NCI-H82 (cell line): ENCODE measurements at regions not wholly inside any gene's neighbourhood (a gene's known extent, or its start where the extent isn't known, plus 50 kb on each side); places are given as distances from the start of the nearest gene placed in this dataset.

ENCODE experiments used
- DNase-seq: peaks from one replicate; lab custom pipeline; 2025; lab: John Stamatoyannopoulos, UW

DNA sequence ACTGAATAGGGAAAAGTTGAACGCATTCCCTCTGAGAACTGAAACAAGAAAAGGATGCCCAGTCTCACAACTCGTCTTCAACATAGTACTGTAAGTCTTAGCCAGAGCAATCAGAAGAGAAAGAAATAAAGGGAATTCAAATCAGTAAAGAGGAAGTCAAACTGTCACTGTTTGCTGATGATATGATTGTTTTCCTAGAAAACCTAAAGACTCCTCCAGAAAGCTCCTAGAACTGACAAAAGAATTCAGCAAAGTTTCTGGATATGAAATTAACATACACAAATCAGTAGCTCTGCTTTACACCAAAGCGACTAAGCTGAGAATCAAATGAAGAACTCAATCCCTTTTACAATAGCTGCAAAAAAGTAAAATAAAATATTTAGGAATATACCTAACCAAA lies 471.2 kb upstream of the CNTN5 start:
- DNase-seq, result no peak

- no peak for DNase-seq
Observed at GRCh38 chr11:98559961-98560360, 460.8 kb upstream of the CNTN5 start.

- DNase-seq, result no peak
Observed at GRCh38 chr11:98561252-98561651, 459.5 kb upstream of the CNTN5 start.

GRCh38 chr11:98561877-98562395 lies 458.8 kb upstream of the CNTN5 start:
- DNase-seq, result no peak

DNA sequence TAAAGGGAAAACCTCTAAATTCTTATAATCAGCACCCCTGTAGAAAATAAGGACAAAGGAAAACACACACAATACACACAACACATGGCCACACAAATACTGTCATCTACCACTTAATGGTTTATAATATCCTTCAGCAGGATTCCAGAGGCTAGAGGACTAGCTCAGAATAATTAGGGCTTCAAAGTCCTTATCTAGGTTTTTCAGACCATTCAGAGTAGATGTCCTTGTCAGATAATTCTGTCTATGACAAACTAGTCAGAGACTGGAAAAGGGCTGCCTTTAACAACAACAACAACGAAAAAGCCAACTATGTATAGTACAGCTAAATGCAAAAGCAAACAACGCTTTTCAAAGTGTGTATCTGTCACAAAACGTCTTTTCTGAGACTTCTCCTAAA lies 456.5 kb upstream of the CNTN5 start:
- no peak for DNase-seq

- no peak for DNase-seq
Observed at GRCh38 chr11:98564881-98565280, 455.9 kb upstream of the CNTN5 start.

GRCh38 chr11:98565311-98565710 lies 455.4 kb upstream of the CNTN5 start:
- no peak for DNase-seq

DNA sequence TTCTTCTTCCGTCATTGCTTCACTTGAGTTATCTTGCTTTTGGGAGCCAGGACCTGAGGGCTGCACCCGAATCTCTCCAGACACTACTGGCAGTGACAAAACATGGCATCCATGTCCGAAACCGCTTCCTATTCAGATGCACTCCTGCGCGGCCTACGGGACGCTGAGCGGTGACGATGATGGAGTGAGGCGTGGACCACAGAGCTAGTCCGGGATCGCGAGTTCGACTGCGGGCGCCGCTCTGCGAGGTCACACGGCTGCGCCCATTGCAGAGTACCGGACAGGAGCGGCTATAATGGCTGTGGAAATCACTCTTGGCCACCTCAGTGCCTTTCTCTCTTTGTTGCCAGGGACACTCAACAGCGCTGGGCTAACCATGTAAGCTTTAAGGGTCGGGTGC lies 453.8 kb upstream of the CNTN5 start:
- no peak for DNase-seq

GRCh38 chr11:98568013-98568412 lies 452.7 kb upstream of the CNTN5 start:
- DNase-seq, result peak; percentile 84

DNA sequence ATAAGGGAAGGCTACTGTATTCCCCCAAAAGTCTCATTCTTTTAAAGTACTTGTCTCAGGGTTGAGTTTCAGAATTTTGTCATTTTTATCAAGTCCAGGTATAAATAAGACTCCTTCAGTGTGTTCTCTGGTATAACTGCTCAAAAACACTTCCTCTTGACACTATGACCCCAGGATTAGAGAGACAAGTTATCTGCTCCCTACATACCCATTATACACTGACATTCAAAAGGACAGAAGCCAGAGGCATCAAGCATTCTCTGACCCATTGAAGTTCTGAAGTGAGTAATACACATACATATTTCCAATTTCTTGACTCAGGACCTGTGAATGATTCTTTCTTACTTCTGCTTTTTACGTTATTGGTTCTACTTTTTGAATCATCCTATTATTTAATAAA lies 447.8 kb upstream of the CNTN5 start:
- DNase-seq, result no peak

- no peak for DNase-seq
Observed at GRCh38 chr11:98587884-98588283, 432.9 kb upstream of the CNTN5 start.

DNA sequence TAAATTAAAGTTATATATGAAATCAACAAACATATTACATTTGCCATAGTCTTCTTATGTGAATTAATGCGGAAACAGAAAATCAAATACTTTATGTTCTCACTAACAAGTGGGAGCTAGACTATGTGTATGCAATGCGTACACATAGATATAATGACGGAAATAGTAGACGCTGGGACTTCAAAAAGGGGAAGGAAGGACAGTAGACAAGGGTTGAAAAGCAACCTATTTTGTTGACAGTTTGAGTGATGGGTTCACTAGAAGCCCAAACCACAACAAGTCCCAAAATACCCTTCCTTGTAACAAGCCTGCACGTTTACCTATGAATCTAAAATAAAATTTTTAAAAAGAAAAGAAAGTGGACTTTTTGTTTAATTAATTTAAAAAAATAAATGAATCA lies 430.8 kb upstream of the CNTN5 start:
- no peak for DNase-seq

- no peak for DNase-seq
Observed at GRCh38 chr11:98600103-98600502, 420.6 kb upstream of the CNTN5 start.

DNA sequence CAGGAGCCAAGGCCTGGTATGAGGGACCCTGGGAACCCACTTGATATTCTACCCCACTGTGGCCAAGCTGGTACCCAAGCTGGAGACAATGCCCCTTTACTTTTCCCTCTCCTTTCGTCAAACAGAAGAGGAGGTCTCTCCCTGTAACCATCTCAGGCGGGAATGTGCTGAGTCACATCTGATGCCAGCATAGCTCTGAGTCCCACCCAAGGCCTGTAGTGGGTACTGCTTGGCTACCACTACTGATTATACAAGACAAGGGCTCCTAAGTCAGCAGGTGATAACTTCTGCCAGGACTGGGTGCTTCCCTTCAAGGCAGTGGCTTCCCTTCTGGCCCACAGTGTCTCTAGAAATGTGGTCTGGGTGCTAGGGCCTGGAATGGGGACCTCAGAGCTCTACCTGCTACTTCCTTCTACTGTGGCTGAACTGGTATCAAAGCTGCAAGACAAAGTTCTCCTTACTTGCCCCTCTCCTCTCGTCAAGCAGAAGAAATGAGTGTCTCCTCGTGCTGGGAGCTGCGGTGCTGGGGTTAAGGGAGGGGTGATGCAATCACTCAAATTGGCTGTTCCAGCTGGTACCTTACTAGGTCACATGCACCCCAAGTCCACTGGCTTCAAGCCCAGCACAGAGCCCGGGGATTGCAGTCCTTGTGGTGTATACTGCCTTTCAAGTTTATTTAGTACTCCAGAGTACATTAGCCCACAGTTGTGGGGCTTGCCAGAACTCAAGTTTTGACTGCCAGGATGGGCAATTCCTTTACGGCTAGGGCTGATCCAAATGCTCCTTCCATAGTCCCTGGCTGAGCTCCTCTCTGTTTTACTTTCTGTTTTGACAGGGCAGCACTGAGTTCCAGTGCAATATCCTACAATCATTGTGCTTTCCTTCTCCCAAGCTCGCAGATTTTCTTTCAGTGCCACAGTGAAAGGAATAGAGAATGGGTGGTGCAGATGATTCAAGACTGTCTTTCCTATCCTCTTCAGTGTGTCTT lies 419.7 kb upstream of the CNTN5 start:
- DNase-seq, result no peak

DNA sequence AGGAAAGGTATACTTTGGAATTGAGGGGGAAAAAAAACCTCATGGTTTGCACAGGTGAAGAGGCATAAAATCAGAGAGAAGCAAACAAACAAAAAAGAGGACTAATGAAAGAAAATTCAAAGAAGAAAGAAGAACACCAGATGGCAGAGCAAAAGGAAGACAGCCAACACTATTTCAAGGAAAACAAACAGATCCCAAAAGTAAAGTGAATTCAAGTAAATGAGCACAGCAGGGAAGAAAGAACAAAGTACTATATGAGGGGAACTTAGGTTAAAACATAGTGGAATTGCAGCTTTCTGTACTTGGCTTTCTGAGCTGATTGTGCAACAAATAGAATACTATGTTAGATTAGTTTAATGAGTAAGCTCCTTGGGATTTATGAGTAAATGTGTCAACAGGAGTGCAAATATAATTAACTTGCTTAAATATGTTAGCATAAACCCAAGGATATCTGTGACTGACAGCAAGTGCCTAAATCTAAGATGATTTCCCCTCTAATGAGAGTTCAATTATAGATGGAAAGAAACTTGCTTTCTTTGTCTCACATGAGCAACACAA lies 404.6 kb upstream of the CNTN5 start:
- DNase-seq, result no peak

GRCh38 chr11:98621767-98622166 lies 399.0 kb upstream of the CNTN5 start:
- no peak for DNase-seq

DNA sequence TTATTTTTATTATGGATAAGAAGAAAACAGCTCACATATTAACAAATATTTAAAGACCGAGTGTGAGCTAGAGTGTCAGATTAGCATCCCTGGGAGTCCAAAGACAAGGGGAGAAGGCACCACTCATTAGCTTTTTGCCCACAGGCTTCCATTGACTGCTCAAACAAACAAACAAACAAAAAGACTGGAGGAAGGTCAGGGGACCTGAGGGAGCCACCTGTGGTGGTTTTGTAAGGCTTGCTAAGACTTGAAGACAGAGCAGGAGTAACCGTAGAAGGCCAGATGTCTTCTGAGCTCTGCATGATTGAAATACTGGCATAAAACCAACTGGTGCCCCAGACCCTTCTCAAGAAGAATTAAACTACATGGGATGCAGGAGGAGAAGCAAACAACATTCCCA lies 395.2 kb upstream of the CNTN5 start:
- no peak for DNase-seq

DNA sequence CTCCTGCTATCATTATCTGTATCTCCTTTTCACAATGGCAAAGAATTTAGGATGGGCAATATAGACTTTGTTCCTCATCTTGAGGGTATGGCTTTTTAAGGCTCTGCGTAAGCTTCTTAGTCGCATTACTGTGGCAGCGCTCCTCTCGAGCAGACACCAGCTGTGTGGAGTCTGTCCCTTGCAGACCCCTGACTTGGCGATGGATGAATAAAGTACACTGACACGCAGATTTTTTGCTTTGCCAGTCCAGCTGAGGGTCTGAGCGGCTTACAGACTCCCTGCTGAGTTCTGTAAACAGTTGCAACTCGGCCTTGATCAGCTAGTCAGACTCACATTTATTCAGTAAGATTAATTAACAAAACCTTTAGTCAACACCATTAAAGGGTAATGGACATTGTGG lies 390.0 kb upstream of the CNTN5 start:
- peak; percentile 95 for DNase-seq

GRCh38 chr11:98657711-98658110 lies 363.0 kb upstream of the CNTN5 start:
- DNase-seq, result peak; percentile 93

- no peak for DNase-seq
Observed at GRCh38 chr11:98659431-98659830, 361.3 kb upstream of the CNTN5 start.

DNA sequence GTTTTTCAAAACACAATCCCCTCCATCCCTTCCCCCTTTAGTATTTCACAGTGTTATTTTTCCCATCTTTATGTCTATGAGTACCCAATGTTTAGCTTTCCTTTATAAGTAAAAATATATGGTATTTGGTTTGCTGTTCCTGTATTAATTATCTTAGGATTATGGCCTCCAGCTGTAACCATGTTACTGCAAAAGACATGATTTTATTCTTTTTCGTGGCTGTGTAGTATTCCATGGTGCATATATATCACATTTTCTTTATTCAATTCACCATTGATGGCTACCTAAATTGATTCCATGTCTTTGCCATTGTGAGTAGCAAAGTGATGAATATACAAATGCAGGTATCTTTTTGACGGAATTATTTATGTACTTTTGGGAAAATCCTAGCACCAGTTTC lies 346.4 kb upstream of the CNTN5 start:
- DNase-seq, result no peak

DNA sequence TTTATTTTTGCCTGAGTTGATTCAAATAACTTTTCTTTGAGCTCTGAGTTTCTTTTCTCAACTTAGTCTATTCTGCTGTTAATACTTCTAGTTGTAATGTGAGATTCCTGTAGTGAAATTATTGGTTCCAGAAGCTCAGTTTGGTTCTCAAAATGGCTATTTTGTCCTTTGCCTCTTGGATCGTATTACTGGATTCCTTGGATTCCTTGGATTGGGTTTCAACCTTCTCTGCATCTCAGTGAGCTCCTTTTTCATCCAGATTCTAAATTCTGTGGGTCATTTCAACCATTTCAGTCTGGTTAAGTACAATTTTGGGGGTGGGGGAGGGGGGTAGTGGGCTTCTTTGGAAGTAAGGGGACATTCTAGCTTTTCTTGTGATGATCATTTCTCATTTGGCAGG lies 341.1 kb upstream of the CNTN5 start:
- DNase-seq, result no peak

DNA sequence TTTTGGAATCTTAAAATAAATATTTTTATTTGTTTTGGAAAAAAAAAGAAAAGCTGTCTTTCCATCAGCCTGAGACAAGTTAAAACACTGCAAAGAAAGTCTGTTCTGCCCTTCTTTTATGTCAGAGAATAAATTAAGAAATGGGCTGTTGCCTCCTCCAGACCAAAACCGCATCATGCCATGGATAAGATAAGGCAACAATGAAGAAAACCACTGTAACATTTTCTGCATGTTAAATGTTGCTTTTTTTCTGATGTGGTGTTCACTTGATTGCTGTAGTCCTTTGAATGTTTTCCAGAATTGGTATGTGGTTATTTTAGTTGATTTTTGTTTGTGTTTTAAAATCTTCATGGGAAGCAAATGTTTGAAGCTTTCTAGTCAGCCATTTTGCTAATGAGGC lies 319.2 kb upstream of the CNTN5 start:
- no peak for DNase-seq
